Vagina (tissue), 2 donors: ENCODE measurements at regions not wholly inside any gene's neighbourhood (a gene's known extent, or its start where the extent isn't known, plus 50 kb on each side); places are given as distances from the start of the nearest gene placed in this dataset.

ENCODE experiments used
- DNase-seq, 2 donors: peaks; one replicate each; pipeline ENCODE4 v3.0.0-alpha.2; 2017; ENCODE audit errors: extremely low spot score in 2 of 2
- H3K27ac ChIP-seq: fragments of 200-600 bp; sonication (generic); one replicate; pipeline ENCODE4 v1.5.1; 2019
- H3K27me3 ChIP-seq: fragments of 200-600 bp; sonication (generic); one replicate; pipeline ENCODE4 v1.5.1; 2019
- H3K36me3 ChIP-seq, 2 donors: fragments of 200-600 bp; sonication (generic); one replicate each; pipeline ENCODE4 v1.5.1; 2017 to 2019
- H3K4me1 ChIP-seq: fragments of 200-600 bp; sonication (generic); one replicate; pipeline ENCODE4 v1.5.1; 2019
- H3K4me3 ChIP-seq, 2 donors: fragments of 200-600 bp; sonication (generic); 1 replicate in 1 of 2; 2 replicates in 1 of 2; pipeline ENCODE4 v1.5.1; 2016 to 2019
- H3K9me3 ChIP-seq: fragments of 200-600 bp; sonication (generic); one replicate; pipeline ENCODE4 v1.5.1; 2019
- POLR2A ChIP-seq, 2 donors: fragments of 450-650 bp; IDR thresholded peaks; one replicate each; pipeline ENCODE4 v1.6.1; 2017; ENCODE audit warnings: antibody characterized with exemption in 2 of 2, mild to moderate bottlenecking in 2 of 2, moderate library complexity in 2 of 2
- POLR2AphosphoS5 ChIP-seq, 2 donors: sonication (generic); formaldehyde crosslinking; IDR thresholded peaks; one replicate each; pipeline ENCODE4 v1.9.0; 2017; ENCODE audit warnings: antibody characterized with exemption in 2 of 2, mild to moderate bottlenecking in 2 of 2, low read depth in 1 of 2; ENCODE audit not compliant: insufficient read depth in 1 of 2
- intact Hi-C: fragments of 100-400 bp; cut with DNase I; formaldehyde crosslinking; loops from one replicate; pipeline ENCODE4 v1.15.1; 2023
- TF ChIP-seq, protein P1 (sequence below), 3 experiments: fragments of 450-650 bp in 2 of 3; fragments of 200-600 bp in 1 of 3; sonication (generic) in 1 of 3; IDR thresholded peaks; one replicate each; pipeline ENCODE4 v1.5.1; 2017 to 2019; ENCODE audit warnings: antibody characterized with exemption in 3 of 3, mild to moderate bottlenecking in 2 of 3, moderate library complexity in 2 of 3

DNA sequence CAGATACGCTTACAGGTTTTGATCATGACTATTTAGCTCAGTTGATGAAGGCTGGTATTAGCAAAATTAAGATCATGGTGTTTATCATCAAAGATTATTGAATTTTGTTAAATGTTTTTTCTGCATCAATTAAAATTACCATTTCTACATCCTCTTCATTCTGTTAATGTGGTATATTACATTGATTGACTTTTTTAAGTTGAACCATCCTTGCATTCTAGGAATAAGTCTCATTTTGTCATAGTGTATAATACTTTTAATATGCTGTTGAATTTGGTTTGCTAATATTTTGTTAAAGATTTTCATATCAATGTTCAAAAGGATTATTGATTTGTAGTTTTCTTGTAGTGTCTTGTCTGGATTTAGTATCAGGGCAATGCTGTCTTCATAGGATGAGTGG, 142.4 kb downstream of the LYPLAL1 start:
- TF ChIP-seq POLR2AphosphoS5 (IDR thresholded peaks at IDR 0.05; ENCODE audit: insufficient read depth in 1 of 2, low read depth in 1 of 2) = no peak
- TF ChIP-seq, protein P1, sequence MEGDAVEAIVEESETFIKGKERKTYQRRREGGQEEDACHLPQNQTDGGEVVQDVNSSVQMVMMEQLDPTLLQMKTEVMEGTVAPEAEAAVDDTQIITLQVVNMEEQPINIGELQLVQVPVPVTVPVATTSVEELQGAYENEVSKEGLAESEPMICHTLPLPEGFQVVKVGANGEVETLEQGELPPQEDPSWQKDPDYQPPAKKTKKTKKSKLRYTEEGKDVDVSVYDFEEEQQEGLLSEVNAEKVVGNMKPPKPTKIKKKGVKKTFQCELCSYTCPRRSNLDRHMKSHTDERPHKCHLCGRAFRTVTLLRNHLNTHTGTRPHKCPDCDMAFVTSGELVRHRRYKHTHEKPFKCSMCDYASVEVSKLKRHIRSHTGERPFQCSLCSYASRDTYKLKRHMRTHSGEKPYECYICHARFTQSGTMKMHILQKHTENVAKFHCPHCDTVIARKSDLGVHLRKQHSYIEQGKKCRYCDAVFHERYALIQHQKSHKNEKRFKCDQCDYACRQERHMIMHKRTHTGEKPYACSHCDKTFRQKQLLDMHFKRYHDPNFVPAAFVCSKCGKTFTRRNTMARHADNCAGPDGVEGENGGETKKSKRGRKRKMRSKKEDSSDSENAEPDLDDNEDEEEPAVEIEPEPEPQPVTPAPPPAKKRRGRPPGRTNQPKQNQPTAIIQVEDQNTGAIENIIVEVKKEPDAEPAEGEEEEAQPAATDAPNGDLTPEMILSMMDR (IDR thresholded peaks at IDR 0.05) = no peak
- TF ChIP-seq POLR2A (IDR thresholded peaks at IDR 0.05) = no peak
- no peaks in the 10 kb centered on the region for H3K36me3 ChIP-seq
- no peak overlapping the region for H3K4me3 ChIP-seq
- no peak overlapping the region for H3K27ac ChIP-seq
- intact Hi-C loops = no loop called here
- peaks cover 4% of the 10 kb centered on the region for H3K9me3 ChIP-seq
- no peak for DNase-seq
- no peaks in the 10 kb centered on the region for H3K4me1 ChIP-seq
- H3K27me3 ChIP-seq = no peaks in the 10 kb centered on the region

DNA sequence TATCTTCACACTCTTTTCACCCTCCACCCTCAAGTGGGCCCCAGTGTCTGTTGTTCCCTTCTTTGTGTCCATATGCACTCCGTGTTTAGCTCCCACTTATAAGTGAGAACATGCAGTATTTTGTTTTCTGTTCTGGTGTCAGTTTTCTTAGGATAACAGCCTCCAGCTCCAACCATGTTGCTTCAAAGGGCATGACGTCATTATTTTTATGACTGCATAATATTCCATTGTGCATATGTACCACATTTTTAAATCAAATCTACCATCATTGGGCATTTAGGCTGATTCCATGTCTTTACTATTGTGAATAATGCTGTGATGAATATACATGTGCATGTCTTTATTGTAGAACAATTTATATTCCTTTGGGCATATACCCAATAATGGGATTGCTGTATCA, 140.3 kb downstream of the LYPLAL1 start:
- no peaks in the 10 kb centered on the region for H3K4me1 ChIP-seq
- intact Hi-C loops = no loop called here
- peaks cover 4% of the 10 kb centered on the region for H3K9me3 ChIP-seq
- no peak for DNase-seq
- no peak for TF ChIP-seq POLR2AphosphoS5 (IDR thresholded peaks at IDR 0.05; ENCODE audit: insufficient read depth in 1 of 2, low read depth in 1 of 2)
- no peak for TF ChIP-seq POLR2A (IDR thresholded peaks at IDR 0.05)
- TF ChIP-seq, protein P1 (IDR thresholded peaks at IDR 0.05) = no peak
- H3K27me3 ChIP-seq = no peaks in the 10 kb centered on the region
- no peaks in the 10 kb centered on the region for H3K36me3 ChIP-seq
- no peak overlapping the region for H3K4me3 ChIP-seq
- H3K27ac ChIP-seq = no peak overlapping the region

DNA sequence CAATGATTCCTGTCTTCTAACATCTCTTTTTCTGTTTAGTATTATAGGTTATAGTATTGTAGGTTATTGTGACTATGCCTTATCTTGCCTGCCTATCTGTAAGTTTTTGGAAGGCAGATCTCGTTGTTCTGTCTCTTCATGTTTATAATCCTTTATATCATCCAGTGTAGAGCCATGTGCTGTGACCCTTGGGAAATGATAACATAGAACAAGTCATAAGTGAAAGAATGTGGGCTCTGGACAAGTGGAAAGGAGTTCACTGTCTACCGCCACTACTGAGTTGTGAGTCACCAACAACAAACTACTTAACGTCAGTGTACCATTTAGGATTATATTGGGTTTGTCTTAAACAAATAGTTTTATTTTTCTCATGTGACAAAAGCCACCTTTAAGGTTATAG, 139.3 kb downstream of the LYPLAL1 start:
- Histone ChIP-seq H3K9me3 (peaks cover 4% of the 10 kb centered on the region), H3K4me1 (no peaks in the 10 kb centered on the region), H3K36me3 (no peaks in the 10 kb centered on the region), H3K27ac (no peak overlapping the region), H3K27me3 (no peaks in the 10 kb centered on the region), H3K4me3 (no peak overlapping the region)
- intact Hi-C loops = no loop called here
- DNase-seq = no peak
- TF ChIP-seq POLR2A (IDR thresholded peaks at IDR 0.05) (no peak), POLR2AphosphoS5 (IDR thresholded peaks at IDR 0.05; ENCODE audit: insufficient read depth in 1 of 2, low read depth in 1 of 2) (no peak)
- TF ChIP-seq, protein P1 (IDR thresholded peaks at IDR 0.05) = no peak

DNA sequence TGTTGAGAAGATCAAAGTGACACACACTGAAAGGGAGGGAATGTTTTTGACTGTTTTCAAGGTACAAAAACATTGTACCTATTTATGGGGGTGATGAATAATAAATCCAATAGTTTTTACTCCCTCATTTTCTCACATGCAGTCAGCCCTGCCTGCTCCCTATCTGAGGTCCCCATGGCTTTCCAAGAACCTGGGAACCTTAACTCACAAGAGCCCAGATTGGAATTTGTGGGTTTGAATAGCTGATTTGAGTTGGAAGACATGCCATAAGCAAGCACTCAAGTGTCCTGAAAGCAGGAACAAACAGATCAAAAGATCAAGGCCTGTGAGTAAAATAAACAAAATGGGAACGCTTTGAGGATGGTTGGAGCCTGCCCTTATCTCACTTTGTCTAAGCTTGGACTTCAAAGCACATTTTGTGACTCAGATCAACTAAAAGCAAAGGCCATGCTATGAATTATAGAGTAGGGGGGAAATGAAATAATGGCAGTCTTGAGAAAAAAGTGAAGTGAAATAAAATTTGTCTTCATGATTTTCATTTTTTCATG, 136.6 kb downstream of the LYPLAL1 start:
- no peaks in the 10 kb centered on the region for H3K4me1 ChIP-seq
- no peaks in the 10 kb centered on the region for H3K9me3 ChIP-seq
- no peak for DNase-seq
- intact Hi-C loops = no loop called here
- TF ChIP-seq POLR2A (IDR thresholded peaks at IDR 0.05) (no peak), POLR2AphosphoS5 (IDR thresholded peaks at IDR 0.05; ENCODE audit: insufficient read depth in 1 of 2, low read depth in 1 of 2) (no peak)
- TF ChIP-seq, protein P1 (IDR thresholded peaks at IDR 0.05) = no peak
- H3K27ac ChIP-seq = no peak overlapping the region
- H3K4me3 ChIP-seq = no peak overlapping the region
- no peaks in the 10 kb centered on the region for H3K36me3 ChIP-seq
- H3K27me3 ChIP-seq = no peaks in the 10 kb centered on the region

DNA sequence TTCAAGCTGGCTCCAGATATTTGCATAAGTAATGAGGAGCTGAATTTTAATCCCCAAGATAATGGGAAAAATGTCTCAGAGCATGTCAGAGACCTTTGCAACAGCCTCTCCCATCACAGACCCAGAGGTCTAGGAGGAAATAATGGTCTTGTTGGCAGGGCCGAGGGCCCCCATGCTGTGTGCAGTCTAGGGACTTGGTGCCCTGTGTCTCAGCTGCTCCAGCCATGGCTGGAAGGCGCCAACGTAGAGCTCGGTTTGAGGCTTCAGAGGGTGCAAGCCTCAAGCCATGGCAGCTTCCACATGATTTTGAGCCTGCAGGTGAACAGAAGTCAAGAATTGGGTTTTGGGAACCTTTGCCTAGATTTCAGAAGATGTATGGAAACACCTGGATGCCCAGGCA, 134.7 kb downstream of the LYPLAL1 start:
- no peaks in the 10 kb centered on the region for H3K27me3 ChIP-seq
- no peaks in the 10 kb centered on the region for H3K36me3 ChIP-seq
- no peaks in the 10 kb centered on the region for H3K4me1 ChIP-seq
- no peak overlapping the region for H3K4me3 ChIP-seq
- no peak for TF ChIP-seq POLR2AphosphoS5 (IDR thresholded peaks at IDR 0.05; ENCODE audit: insufficient read depth in 1 of 2, low read depth in 1 of 2)
- TF ChIP-seq, protein P1 (IDR thresholded peaks at IDR 0.05) = no peak
- TF ChIP-seq POLR2A (IDR thresholded peaks at IDR 0.05) = no peak
- no peak overlapping the region for H3K27ac ChIP-seq
- DNase-seq = no peak
- intact Hi-C loops = no loop called here
- no peaks in the 10 kb centered on the region for H3K9me3 ChIP-seq
